IPS-18a (cell line): ENCODE measurements at regions not wholly inside any gene's neighbourhood (a gene's known extent, or its start where the extent isn't known, plus 50 kb on each side); places are given as distances from the start of the nearest gene placed in this dataset.

Experiments
- H3K27ac ChIP-seq: one replicate; pipeline ENCODE4 v1.5.1; 2013; ENCODE audit warnings: low read length
- H3K27me3 ChIP-seq: one replicate; pipeline ENCODE4 v1.6.1; 2013; ENCODE audit warnings: mild to moderate bottlenecking, low read length; ENCODE audit not compliant: control insufficient read depth, insufficient read depth
- H3K36me3 ChIP-seq: one replicate; pipeline ENCODE4 v1.6.1; 2013; ENCODE audit warnings: low read depth, low read length; ENCODE audit not compliant: control insufficient read depth
- H3K4me1 ChIP-seq: one replicate; pipeline ENCODE4 v1.6.1; 2013; ENCODE audit warnings: low read depth, low read length; ENCODE audit not compliant: control insufficient read depth
- H3K4me3 ChIP-seq: one replicate; pipeline ENCODE4 v1.5.1; 2013; ENCODE audit warnings: low read length
- H3K9ac ChIP-seq: one replicate; pipeline ENCODE4 v1.6.1; 2013; ENCODE audit warnings: mild to moderate bottlenecking, low read length, moderate library complexity
- H3K9me3 ChIP-seq: one replicate; pipeline ENCODE4 v1.6.1; 2013; ENCODE audit warnings: low read depth, low read length; ENCODE audit not compliant: control insufficient read depth

GRCh38 chr2:6219906-6220305, 527.7 kb downstream of the SOX11 start:
- Histone ChIP-seq H3K36me3 (no peaks in the 10 kb centered on the region), H3K9ac (no peak overlapping the region), H3K27me3 (no peaks in the 10 kb centered on the region), H3K4me3 (no peak overlapping the region), H3K4me1 (no peaks in the 10 kb centered on the region), H3K27ac (no peak overlapping the region), H3K9me3 (no peaks in the 10 kb centered on the region)

- no peaks in the 10 kb centered on the region for H3K4me1 ChIP-seq
- H3K27me3 ChIP-seq: no peaks in the 10 kb centered on the region
- H3K9me3 ChIP-seq: no peaks in the 10 kb centered on the region
- H3K36me3 ChIP-seq: no peaks in the 10 kb centered on the region
- no peak overlapping the region for H3K4me3 ChIP-seq
- H3K9ac ChIP-seq: no peak overlapping the region
- H3K27ac ChIP-seq: no peak overlapping the region
Observed at GRCh38 chr2:6222296-6222695, 530.1 kb downstream of the SOX11 start.

GRCh38 chr2:6224267-6224666, 532.1 kb downstream of the SOX11 start:
- no peak overlapping the region for H3K9ac ChIP-seq
- H3K27ac ChIP-seq: no peak overlapping the region
- H3K36me3 ChIP-seq: no peaks in the 10 kb centered on the region
- H3K9me3 ChIP-seq: no peaks in the 10 kb centered on the region
- no peak overlapping the region for H3K4me3 ChIP-seq
- no peaks in the 10 kb centered on the region for H3K27me3 ChIP-seq
- H3K4me1 ChIP-seq: no peaks in the 10 kb centered on the region

GRCh38 chr2:6228251-6228650, 536.1 kb downstream of the SOX11 start:
- H3K27me3 ChIP-seq: no peaks in the 10 kb centered on the region
- H3K9me3 ChIP-seq: no peaks in the 10 kb centered on the region
- H3K4me3 ChIP-seq: no peak overlapping the region
- H3K9ac ChIP-seq: no peak overlapping the region
- H3K27ac ChIP-seq: no peak overlapping the region
- H3K4me1 ChIP-seq: no peaks in the 10 kb centered on the region
- H3K36me3 ChIP-seq: no peaks in the 10 kb centered on the region

GRCh38 chr2:6231166-6231565, 539.0 kb downstream of the SOX11 start:
- Histone ChIP-seq H3K4me3 (no peak overlapping the region), H3K36me3 (no peaks in the 10 kb centered on the region), H3K4me1 (no peaks in the 10 kb centered on the region), H3K9ac (no peak overlapping the region), H3K9me3 (no peaks in the 10 kb centered on the region), H3K27me3 (no peaks in the 10 kb centered on the region), H3K27ac (no peak overlapping the region)

- H3K9ac ChIP-seq: no peak overlapping the region
- H3K27me3 ChIP-seq: no peaks in the 10 kb centered on the region
- H3K27ac ChIP-seq: no peak overlapping the region
- no peaks in the 10 kb centered on the region for H3K4me1 ChIP-seq
- H3K9me3 ChIP-seq: peaks cover 1% of the 10 kb centered on the region
- H3K36me3 ChIP-seq: no peaks in the 10 kb centered on the region
- H3K4me3 ChIP-seq: no peak overlapping the region
Observed at GRCh38 chr2:6233993-6234392, 541.8 kb downstream of the SOX11 start.

GRCh38 chr2:6234702-6235101, 542.5 kb downstream of the SOX11 start:
- Histone ChIP-seq H3K36me3 (no peaks in the 10 kb centered on the region), H3K9me3 (peaks cover 3% of the 10 kb centered on the region), H3K4me3 (no peak overlapping the region), H3K27ac (no peak overlapping the region), H3K27me3 (no peaks in the 10 kb centered on the region), H3K4me1 (no peaks in the 10 kb centered on the region), H3K9ac (no peak overlapping the region)

- peaks cover 3% of the 10 kb centered on the region for H3K9me3 ChIP-seq
- H3K4me1 ChIP-seq: no peaks in the 10 kb centered on the region
- H3K27ac ChIP-seq: no peak overlapping the region
- no peak overlapping the region for H3K4me3 ChIP-seq
- H3K9ac ChIP-seq: no peak overlapping the region
- H3K27me3 ChIP-seq: no peaks in the 10 kb centered on the region
- H3K36me3 ChIP-seq: no peaks in the 10 kb centered on the region
Observed at GRCh38 chr2:6236317-6236716, 544.1 kb downstream of the SOX11 start.

- Histone ChIP-seq H3K27me3 (no peaks in the 10 kb centered on the region), H3K36me3 (no peaks in the 10 kb centered on the region), H3K9ac (no peak overlapping the region), H3K9me3 (peaks cover 3% of the 10 kb centered on the region), H3K27ac (no peak overlapping the region), H3K4me3 (no peak overlapping the region), H3K4me1 (no peaks in the 10 kb centered on the region)
Observed at GRCh38 chr2:6237039-6237660, 545.0 kb downstream of the SOX11 start.

- H3K9me3 ChIP-seq: no peaks in the 10 kb centered on the region
- no peak overlapping the region for H3K9ac ChIP-seq
- H3K27me3 ChIP-seq: no peaks in the 10 kb centered on the region
- H3K4me1 ChIP-seq: no peaks in the 10 kb centered on the region
- H3K4me3 ChIP-seq: no peak overlapping the region
- no peaks in the 10 kb centered on the region for H3K36me3 ChIP-seq
- H3K27ac ChIP-seq: no peak overlapping the region
Observed at GRCh38 chr2:6249557-6249956, 557.4 kb downstream of the SOX11 start.

- Histone ChIP-seq H3K9me3 (no peaks in the 10 kb centered on the region), H3K27ac (no peak overlapping the region), H3K36me3 (no peaks in the 10 kb centered on the region), H3K9ac (no peak overlapping the region), H3K4me1 (peaks cover 4% of the 10 kb centered on the region), H3K4me3 (no peak overlapping the region), H3K27me3 (no peaks in the 10 kb centered on the region)
Observed at GRCh38 chr2:6254441-6254840, 562.3 kb downstream of the SOX11 start.

GRCh38 chr2:6264198-6264597, 572.0 kb downstream of the SOX11 start:
- Histone ChIP-seq H3K9ac (no peak overlapping the region), H3K27ac (no peak overlapping the region), H3K36me3 (no peaks in the 10 kb centered on the region), H3K9me3 (no peaks in the 10 kb centered on the region), H3K4me3 (no peak overlapping the region), H3K4me1 (no peaks in the 10 kb centered on the region), H3K27me3 (no peaks in the 10 kb centered on the region)
